Kidney epithelial cell (primary cell): ENCODE measurements at regions not wholly inside any gene's neighbourhood (a gene's known extent, or its start where the extent isn't known, plus 50 kb on each side); places are given as distances from the start of the nearest gene placed in this dataset.
A peak's percentile ranks its signal among the peaks of the same experiment; 100 is the strongest.

Source experiments
- DNase-seq: peaks from one replicate; pipeline ENCODE4 v3.0.0-alpha.2; 2010; ENCODE audit warnings: low read depth
- H3K27me3 ChIP-seq: 2 replicates; pipeline ENCODE4 v1.6.0; 2011; ENCODE audit warnings: low read length; ENCODE audit not compliant: control insufficient read depth, insufficient read depth
- H3K36me3 ChIP-seq: 2 replicates; pipeline ENCODE4 v1.5.1; 2011; ENCODE audit warnings: low read length; ENCODE audit not compliant: control insufficient read depth, insufficient read depth
- H3K4me3 ChIP-seq: 2 replicates; pipeline ENCODE4 v1.5.1; 2011; ENCODE audit warnings: low read depth, mild to moderate bottlenecking, control low read depth, low read length
- TF ChIP-seq, protein P1 (sequence below): IDR thresholded peaks from 2 replicates; pipeline ENCODE4 v1.5.1; 2011; ENCODE audit warnings: mild to moderate bottlenecking, moderate library complexity, low read length, control low read depth, inconsistent platforms; ENCODE audit not compliant: insufficient read depth, poor library complexity, severe bottlenecking

DNA sequence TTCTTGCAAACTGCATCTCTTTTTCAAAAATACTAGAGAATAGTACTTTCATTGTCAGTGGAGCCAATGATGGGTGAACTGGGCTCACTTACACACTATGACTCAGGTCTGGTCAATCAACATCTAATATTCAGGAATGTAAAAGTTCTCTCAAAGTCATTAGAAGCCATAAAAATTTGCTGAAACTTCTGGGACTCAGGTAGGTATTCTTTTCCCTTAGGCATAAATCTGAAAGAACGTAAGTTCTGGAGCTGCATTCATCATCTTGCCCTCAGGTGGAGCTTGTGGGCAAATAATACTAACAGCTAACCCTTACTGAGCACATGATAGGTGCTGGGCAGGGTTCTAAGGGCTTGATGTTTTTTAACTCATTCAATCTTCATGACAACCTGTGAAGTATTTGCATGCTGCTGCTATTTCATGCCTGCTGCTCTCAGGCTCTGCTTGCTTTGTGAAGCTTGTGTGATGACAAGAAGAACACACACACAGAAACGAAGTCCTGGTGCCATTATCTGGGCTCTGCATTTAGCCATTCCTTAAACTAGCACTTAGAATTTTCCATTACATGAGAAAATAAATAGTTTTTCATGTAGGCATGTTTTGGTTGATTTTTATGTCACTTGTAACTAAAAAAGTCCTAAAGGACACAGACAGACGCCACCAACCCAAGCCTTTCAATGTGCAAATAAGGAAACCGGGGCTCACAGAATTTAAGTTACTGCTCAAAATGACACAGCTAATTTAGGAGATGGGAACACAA, 394.2 kb upstream of the LYPLAL1 start:
- DNase-seq = peak; percentile 64

GRCh38 chr1:218783131-218783530, 390.5 kb upstream of the LYPLAL1 start:
- H3K36me3 ChIP-seq = no peaks in the 10 kb centered on the region
- no peak overlapping the region for H3K4me3 ChIP-seq
- TF ChIP-seq, protein P1, sequence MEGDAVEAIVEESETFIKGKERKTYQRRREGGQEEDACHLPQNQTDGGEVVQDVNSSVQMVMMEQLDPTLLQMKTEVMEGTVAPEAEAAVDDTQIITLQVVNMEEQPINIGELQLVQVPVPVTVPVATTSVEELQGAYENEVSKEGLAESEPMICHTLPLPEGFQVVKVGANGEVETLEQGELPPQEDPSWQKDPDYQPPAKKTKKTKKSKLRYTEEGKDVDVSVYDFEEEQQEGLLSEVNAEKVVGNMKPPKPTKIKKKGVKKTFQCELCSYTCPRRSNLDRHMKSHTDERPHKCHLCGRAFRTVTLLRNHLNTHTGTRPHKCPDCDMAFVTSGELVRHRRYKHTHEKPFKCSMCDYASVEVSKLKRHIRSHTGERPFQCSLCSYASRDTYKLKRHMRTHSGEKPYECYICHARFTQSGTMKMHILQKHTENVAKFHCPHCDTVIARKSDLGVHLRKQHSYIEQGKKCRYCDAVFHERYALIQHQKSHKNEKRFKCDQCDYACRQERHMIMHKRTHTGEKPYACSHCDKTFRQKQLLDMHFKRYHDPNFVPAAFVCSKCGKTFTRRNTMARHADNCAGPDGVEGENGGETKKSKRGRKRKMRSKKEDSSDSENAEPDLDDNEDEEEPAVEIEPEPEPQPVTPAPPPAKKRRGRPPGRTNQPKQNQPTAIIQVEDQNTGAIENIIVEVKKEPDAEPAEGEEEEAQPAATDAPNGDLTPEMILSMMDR = no peak
- no peaks in the 10 kb centered on the region for H3K27me3 ChIP-seq
- no peak for DNase-seq

More for the DNA sequence above, 394.2 kb upstream of the LYPLAL1 start:
- no peak overlapping the region for H3K4me3 ChIP-seq
- no peaks in the 10 kb centered on the region for H3K27me3 ChIP-seq
- TF ChIP-seq, protein P1 = peak; percentile 8
- H3K36me3 ChIP-seq = no peaks in the 10 kb centered on the region

- Histone ChIP-seq H3K36me3 (no peaks in the 10 kb centered on the region), H3K27me3 (no peaks in the 10 kb centered on the region), H3K4me3 (no peak overlapping the region)
- TF ChIP-seq, protein P1 = no peak
- DNase-seq = no peak
These were observed 389.8 kb upstream of the LYPLAL1 start for GRCh38 chr1:218783916-218784315.

DNA sequence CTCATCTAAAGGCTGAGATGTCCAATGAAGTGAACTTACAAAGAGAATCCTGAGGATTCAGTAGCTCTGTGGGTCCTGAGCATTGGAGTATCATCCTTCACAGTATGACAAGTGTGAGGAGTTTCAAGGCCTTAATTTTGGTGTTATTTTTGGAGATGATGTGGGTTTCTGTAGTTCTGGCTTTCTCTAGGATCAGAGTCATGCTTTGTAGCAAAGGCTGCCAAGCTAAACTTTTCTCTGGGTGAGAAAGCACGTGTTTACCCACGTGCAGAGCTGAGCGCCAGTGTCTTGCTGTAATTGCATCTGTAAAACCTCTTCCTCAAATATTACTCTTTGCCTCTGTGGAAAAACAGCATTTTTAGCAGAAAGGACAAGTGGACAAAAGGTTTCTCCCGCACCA, 387.8 kb upstream of the LYPLAL1 start:
- Histone ChIP-seq H3K4me3 (no peak overlapping the region), H3K36me3 (no peaks in the 10 kb centered on the region), H3K27me3 (no peaks in the 10 kb centered on the region)
- TF ChIP-seq, protein P1 = no peak
- DNase-seq = no peak

- TF ChIP-seq, protein P1 = no peak
- no peak overlapping the region for H3K4me3 ChIP-seq
- no peaks in the 10 kb centered on the region for H3K27me3 ChIP-seq
- no peaks in the 10 kb centered on the region for H3K36me3 ChIP-seq
- no peak for DNase-seq
These were observed 385.9 kb upstream of the LYPLAL1 start for GRCh38 chr1:218787826-218788225.

GRCh38 chr1:218796773-218797172, 376.9 kb upstream of the LYPLAL1 start:
- TF ChIP-seq, protein P1 = no peak
- H3K36me3 ChIP-seq = no peaks in the 10 kb centered on the region
- no peak for DNase-seq
- H3K4me3 ChIP-seq = no peak overlapping the region
- no peaks in the 10 kb centered on the region for H3K27me3 ChIP-seq
